ENCODE measurements at regions not wholly inside any gene's neighbourhood (a gene's known extent, or its start where the extent isn't known, plus 50 kb on each side); places are given as distances from the start of the nearest gene placed in this dataset.

GRCh38 chr10:53749439-53749838 is 976.9 kb upstream of the MBL2 start:
- Histone ChIP-seq H3K4me3 (no peak overlapping the region), H3K4me1 (ENCODE audit: low read depth) (no peaks in the 10 kb centered on the region), H3K27me3 (no peaks in the 10 kb centered on the region), H3K36me3 (no peaks in the 10 kb centered on the region), H3K9me3 (ENCODE audit: low read depth) (no peaks in the 10 kb centered on the region), H3K27ac (no peak overlapping the region)
- no peak for DNase-seq (ENCODE audit: low read depth in 1 of 2, low spot score in 1 of 2)
- no peak for TF ChIP-seq CTCF (IDR thresholded peaks at IDR 0.05; ENCODE audit: low read depth, low read length)

DNA sequence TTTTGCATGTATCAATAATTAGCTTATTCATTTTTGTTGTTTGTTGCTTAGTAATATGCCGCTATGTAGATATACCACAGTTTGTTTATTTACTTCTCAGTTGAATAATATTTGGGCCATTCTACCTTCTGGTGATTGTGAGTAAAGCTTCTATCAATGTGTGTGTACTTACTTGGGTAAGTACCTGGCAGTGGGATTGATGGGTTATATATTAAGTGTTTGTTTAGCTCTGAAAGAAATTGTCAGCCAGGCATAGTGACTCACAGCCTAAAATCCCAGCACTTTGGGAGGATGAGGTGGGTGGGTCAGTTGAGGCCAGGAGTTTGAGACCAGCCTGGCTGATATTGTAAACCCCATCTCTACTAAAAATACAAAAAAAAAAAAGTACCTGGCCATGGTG is 975.7 kb upstream of the MBL2 start:
- DNase-seq (ENCODE audit: low read depth in 1 of 2, low spot score in 1 of 2): no peak
- no peak overlapping the region for H3K4me3 ChIP-seq
- no peak overlapping the region for H3K27ac ChIP-seq
- no peaks in the 10 kb centered on the region for H3K4me1 ChIP-seq (ENCODE audit: low read depth)
- no peaks in the 10 kb centered on the region for H3K9me3 ChIP-seq (ENCODE audit: low read depth)
- no peaks in the 10 kb centered on the region for H3K27me3 ChIP-seq
- no peak for TF ChIP-seq CTCF (IDR thresholded peaks at IDR 0.05; ENCODE audit: low read depth, low read length)
- no peaks in the 10 kb centered on the region for H3K36me3 ChIP-seq

- H3K4me1 ChIP-seq (ENCODE audit: low read depth): no peaks in the 10 kb centered on the region
- H3K27ac ChIP-seq: no peak overlapping the region
- no peaks in the 10 kb centered on the region for H3K27me3 ChIP-seq
- H3K36me3 ChIP-seq: no peaks in the 10 kb centered on the region
- no peak for DNase-seq (ENCODE audit: low read depth in 1 of 2, low spot score in 1 of 2)
- H3K9me3 ChIP-seq (ENCODE audit: low read depth): no peaks in the 10 kb centered on the region
- no peak for TF ChIP-seq CTCF (IDR thresholded peaks at IDR 0.05; ENCODE audit: low read depth, low read length)
- no peak overlapping the region for H3K4me3 ChIP-seq
Measured at GRCh38 chr10:53744746-53745145, 972.2 kb upstream of the MBL2 start.

DNA sequence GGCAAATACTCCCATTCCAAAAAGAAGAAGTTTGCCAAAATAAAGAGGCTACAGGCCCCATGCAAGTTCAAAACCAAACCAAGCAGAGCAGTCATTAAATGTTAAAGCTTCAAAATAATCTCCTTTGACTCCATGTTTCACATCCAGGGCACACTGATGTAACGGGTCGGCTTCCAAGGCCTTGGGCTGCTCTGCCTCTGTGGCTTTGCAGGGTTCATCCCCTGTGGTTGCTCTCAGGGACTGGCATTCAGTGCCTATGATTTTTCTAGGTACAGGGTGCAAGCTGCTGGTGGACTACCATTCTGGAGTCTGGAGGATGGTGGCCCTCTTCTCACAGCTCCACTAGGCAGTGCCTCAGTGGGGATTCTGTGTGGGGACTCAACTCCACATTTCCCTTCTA is 971.6 kb upstream of the MBL2 start:
- TF ChIP-seq CTCF (IDR thresholded peaks at IDR 0.05; ENCODE audit: low read depth, low read length): no peak
- DNase-seq (ENCODE audit: low read depth in 1 of 2, low spot score in 1 of 2): no peak
- Histone ChIP-seq H3K9me3 (ENCODE audit: low read depth) (no peaks in the 10 kb centered on the region), H3K4me3 (no peak overlapping the region), H3K4me1 (ENCODE audit: low read depth) (no peaks in the 10 kb centered on the region), H3K27ac (no peak overlapping the region), H3K36me3 (no peaks in the 10 kb centered on the region), H3K27me3 (no peaks in the 10 kb centered on the region)

GRCh38 chr10:53737132-53737531 is 964.5 kb upstream of the MBL2 start:
- Histone ChIP-seq H3K4me3 (no peak overlapping the region), H3K4me1 (ENCODE audit: low read depth) (no peaks in the 10 kb centered on the region), H3K27me3 (no peaks in the 10 kb centered on the region), H3K36me3 (no peaks in the 10 kb centered on the region), H3K9me3 (ENCODE audit: low read depth) (no peaks in the 10 kb centered on the region), H3K27ac (no peak overlapping the region)
- no peak for DNase-seq (ENCODE audit: low read depth in 1 of 2, low spot score in 1 of 2)
- TF ChIP-seq CTCF (IDR thresholded peaks at IDR 0.05; ENCODE audit: low read depth, low read length): no peak

DNA sequence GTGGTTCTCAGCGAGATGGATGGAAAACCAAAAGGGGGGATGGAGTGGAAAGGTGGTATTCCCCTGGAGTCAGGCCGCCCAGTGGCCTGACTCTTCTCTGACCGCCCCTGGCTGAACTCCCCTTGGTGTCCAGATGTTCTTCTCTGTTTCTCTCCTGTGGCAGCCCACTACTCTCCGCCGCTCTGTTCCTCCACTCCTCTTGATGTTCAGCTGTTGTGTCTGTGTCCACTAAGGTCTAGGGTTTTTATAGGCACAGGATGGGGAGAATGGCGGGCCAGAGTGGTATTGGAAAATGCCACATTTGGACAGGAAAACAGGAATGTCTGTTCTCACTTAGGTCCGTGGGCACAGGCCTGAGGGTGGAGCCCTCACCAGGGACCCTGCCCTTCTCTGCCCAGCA is 954.3 kb upstream of the MBL2 start:
- H3K36me3 ChIP-seq: no peaks in the 10 kb centered on the region
- no peaks in the 10 kb centered on the region for H3K27me3 ChIP-seq
- no peaks in the 10 kb centered on the region for H3K4me1 ChIP-seq (ENCODE audit: low read depth)
- DNase-seq (ENCODE audit: low read depth in 1 of 2, low spot score in 1 of 2): no peak
- no peak overlapping the region for H3K27ac ChIP-seq
- H3K9me3 ChIP-seq (ENCODE audit: low read depth): no peaks in the 10 kb centered on the region
- no peak for TF ChIP-seq CTCF (IDR thresholded peaks at IDR 0.05; ENCODE audit: low read depth, low read length)
- no peak overlapping the region for H3K4me3 ChIP-seq
